ENCODE measurements at regions not wholly inside any gene's neighbourhood (a gene's known extent, or its start where the extent isn't known, plus 50 kb on each side); places are given as distances from the start of the nearest gene placed in this dataset.

DNA sequence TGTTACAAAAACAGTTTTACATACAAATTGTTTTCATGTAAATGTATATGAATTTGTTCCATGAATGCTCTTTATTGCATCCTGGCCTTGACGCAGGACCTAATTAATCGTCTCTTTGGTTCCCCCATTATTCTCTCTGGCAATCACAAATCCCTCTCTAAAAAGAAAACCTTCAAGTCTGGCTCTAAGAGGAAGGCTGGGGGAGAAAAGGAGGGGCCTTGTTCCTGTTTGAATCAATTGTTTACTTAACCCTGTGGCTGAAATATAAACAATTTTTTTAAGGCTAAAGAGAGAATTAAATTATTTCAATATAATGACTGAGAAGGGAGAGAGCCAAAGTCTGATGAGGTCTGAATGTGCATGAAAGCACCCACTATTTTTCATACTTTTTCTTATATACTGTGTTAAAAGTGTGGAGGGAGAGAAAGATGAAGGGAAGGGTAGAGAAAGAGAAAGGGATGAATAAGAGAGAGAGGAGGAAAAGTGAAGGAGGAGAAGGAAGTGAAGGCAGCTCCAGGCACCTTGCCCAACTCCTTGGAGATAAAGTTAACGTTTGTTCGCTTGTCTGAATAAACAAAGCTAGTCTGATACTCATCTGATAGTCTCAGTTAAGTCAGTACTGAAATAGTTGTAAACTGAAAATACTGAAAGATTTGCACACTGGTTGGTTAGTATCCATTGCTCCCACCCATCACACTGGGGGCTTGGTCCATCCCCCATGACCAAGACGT lies 116.4 kb upstream of the SPDL1 start:
- Mint-ChIP-seq H3K36me3 (ENCODE audit: low read depth) (no peaks in the 10 kb centered on the region), H3K27ac (no peak overlapping the region), H3K9me3 (peaks cover 17% of the 10 kb centered on the region), H3K4me1 (peaks cover 3% of the 10 kb centered on the region), H3K4me3 (no peak overlapping the region), H3K27me3 (ENCODE audit: low read depth, poor library complexity) (peaks cover 12% of the 10 kb centered on the region)
- no peak for DNase-seq
- TF ChIP-seq, protein P1, sequence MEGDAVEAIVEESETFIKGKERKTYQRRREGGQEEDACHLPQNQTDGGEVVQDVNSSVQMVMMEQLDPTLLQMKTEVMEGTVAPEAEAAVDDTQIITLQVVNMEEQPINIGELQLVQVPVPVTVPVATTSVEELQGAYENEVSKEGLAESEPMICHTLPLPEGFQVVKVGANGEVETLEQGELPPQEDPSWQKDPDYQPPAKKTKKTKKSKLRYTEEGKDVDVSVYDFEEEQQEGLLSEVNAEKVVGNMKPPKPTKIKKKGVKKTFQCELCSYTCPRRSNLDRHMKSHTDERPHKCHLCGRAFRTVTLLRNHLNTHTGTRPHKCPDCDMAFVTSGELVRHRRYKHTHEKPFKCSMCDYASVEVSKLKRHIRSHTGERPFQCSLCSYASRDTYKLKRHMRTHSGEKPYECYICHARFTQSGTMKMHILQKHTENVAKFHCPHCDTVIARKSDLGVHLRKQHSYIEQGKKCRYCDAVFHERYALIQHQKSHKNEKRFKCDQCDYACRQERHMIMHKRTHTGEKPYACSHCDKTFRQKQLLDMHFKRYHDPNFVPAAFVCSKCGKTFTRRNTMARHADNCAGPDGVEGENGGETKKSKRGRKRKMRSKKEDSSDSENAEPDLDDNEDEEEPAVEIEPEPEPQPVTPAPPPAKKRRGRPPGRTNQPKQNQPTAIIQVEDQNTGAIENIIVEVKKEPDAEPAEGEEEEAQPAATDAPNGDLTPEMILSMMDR (IDR thresholded peaks at IDR 0.05) = no peak

DNA sequence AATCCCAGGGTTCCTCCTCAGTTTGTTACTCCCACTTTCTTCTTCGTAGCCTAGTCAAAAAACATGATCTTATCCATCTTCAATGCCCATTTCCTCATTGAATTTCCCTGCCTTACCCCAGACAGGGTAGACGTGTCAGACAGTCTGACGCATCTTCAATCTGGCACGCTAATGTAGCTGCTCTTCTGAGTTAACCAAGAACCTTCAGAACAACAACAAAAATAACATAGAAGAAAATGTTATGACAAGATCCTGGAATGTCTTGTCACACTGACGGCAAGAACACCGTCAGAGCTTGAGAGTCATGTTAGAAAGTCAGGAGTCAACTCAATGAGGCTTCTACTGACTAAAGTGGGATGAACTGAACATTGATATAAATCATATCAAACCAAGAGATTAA lies 122.7 kb upstream of the SPDL1 start:
- Mint-ChIP-seq H3K27me3 (ENCODE audit: low read depth, poor library complexity) (no peaks in the 10 kb centered on the region), H3K36me3 (ENCODE audit: low read depth) (no peaks in the 10 kb centered on the region), H3K4me1 (peaks cover 14% of the 10 kb centered on the region), H3K4me3 (no peak overlapping the region), H3K27ac (no peak overlapping the region), H3K9me3 (peaks cover 9% of the 10 kb centered on the region)
- DNase-seq = no peak
- TF ChIP-seq, protein P1 (IDR thresholded peaks at IDR 0.05) = no peak

DNA sequence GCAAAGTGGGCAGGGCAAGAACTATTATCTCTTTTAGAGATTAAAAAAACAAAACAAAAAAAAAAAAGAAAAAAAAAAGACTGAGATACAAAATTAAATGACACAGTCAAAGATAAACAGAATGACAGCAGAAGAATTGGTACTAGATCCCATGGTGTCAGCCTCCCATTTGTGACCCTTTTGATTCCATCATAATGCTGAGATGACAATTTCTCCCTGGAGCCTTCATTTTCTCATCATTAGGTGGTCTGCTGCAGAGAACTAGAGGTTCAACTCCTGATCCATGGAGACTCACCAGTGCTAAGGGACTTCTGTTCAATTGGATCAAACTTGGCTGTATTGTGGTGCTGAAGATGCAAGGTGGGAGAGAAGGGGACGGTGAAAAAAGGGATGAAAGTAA lies 123.5 kb upstream of the SPDL1 start:
- peaks cover 14% of the 10 kb centered on the region for H3K4me1 Mint-ChIP-seq
- DNase-seq = no peak
- no peaks in the 10 kb centered on the region for H3K36me3 Mint-ChIP-seq (ENCODE audit: low read depth)
- peaks cover 4% of the 10 kb centered on the region for H3K9me3 Mint-ChIP-seq
- H3K27ac Mint-ChIP-seq = no peak overlapping the region
- no peaks in the 10 kb centered on the region for H3K27me3 Mint-ChIP-seq (ENCODE audit: low read depth, poor library complexity)
- TF ChIP-seq, protein P1 (IDR thresholded peaks at IDR 0.05) = no peak
- no peak overlapping the region for H3K4me3 Mint-ChIP-seq

DNA sequence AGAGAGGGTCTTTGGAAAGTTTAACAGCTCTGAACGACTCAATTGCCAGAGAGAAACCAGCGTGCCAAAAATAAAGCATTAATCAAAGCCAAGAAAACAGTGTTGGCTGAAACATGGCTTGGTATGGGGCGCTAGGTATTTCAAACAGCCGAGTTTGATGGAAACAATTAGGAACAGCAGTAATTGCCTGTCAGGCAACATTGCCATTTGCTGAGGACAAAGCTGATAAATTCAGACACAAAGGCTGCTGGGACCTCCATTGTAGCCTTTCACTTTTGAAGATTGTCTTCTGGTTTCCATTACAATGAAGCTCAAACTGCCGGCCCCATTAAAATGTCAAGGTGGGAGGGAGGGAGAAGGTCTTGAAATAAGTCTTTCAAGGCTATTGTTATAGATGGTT lies 125.4 kb upstream of the SPDL1 start:
- TF ChIP-seq, protein P1 (IDR thresholded peaks at IDR 0.05) = no peak
- Mint-ChIP-seq H3K4me3 (no peak overlapping the region), H3K27ac (no peak overlapping the region), H3K36me3 (ENCODE audit: low read depth) (no peaks in the 10 kb centered on the region), H3K27me3 (ENCODE audit: low read depth, poor library complexity) (no peaks in the 10 kb centered on the region), H3K4me1 (peaks cover 14% of the 10 kb centered on the region), H3K9me3 (no peaks in the 10 kb centered on the region)
- DNase-seq = no peak

DNA sequence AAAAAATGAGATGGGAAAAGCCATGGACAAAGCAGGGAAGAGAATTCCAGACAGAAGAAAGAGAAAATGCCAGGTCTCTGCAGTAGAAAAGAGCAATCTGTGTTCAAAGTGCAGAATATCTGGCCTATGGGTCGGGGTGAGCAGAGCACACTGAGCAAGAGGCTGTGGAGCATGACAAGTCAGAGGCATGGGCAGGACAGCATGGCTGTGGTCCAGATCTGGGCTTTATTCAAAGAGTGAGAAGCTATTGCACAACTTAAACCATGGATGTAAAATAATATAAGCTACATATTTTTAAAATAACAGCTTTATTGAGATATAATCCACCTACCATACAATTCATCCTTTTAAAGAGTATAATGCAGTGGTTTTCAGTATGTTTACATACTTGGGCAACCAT lies 133.1 kb upstream of the SPDL1 start:
- no peaks in the 10 kb centered on the region for H3K9me3 Mint-ChIP-seq
- peaks cover 5% of the 10 kb centered on the region for H3K4me1 Mint-ChIP-seq
- H3K36me3 Mint-ChIP-seq (ENCODE audit: low read depth) = no peaks in the 10 kb centered on the region
- TF ChIP-seq, protein P1 (IDR thresholded peaks at IDR 0.05) = no peak
- no peak overlapping the region for H3K4me3 Mint-ChIP-seq
- DNase-seq = no peak
- peaks cover 15% of the 10 kb centered on the region for H3K27me3 Mint-ChIP-seq (ENCODE audit: low read depth, poor library complexity)
- H3K27ac Mint-ChIP-seq = no peak overlapping the region

DNA sequence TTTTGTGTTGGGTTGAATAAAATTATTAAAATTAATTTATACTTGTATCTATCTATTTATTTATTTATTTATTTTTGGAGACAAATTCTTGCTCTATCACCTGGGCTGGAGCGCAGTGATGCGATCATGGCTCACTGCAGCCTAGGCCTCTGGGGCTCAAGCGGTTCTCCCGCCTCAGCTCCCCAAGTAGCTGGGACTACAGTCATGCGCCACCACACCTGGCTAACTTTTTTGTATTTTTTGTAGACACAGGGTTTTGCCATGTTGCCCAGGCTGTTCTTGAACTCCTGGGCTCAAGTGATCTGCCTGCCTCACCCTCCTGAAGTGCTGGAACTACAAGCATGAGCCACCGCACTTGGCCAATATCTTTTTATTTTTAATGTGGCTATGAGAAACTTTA lies 134.7 kb upstream of the SPDL1 start:
- Mint-ChIP-seq H3K27ac (no peak overlapping the region), H3K27me3 (ENCODE audit: low read depth, poor library complexity) (peaks cover 15% of the 10 kb centered on the region), H3K9me3 (no peaks in the 10 kb centered on the region), H3K4me3 (no peak overlapping the region), H3K36me3 (ENCODE audit: low read depth) (no peaks in the 10 kb centered on the region), H3K4me1 (peaks cover 5% of the 10 kb centered on the region)
- DNase-seq = no peak
- TF ChIP-seq, protein P1 (IDR thresholded peaks at IDR 0.05) = no peak
